ENCODE measurements at regions not wholly inside any gene's neighbourhood (a gene's known extent, or its start where the extent isn't known, plus 50 kb on each side); places are given as distances from the start of the nearest gene placed in this dataset.

DNA sequence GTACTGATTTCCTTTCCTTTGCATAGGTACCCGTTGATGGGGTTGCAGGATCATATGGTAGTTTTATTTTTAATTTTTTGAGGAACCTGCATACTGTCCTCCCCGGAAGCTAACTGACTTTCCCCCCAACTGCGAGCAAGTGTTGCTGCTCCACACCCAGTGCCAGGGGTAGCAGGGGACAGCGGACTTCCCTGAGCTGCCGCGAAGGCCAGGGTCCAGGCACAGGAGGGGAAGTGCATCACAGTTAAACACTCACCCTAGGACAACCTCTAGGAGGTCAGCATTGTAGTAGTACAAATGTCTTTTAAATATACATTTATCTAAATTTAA, 201.7 kb downstream of the NPIPB11 start:
- ChIA-PET POLR2A (ENCODE audit: unreplicated experiment) (no interaction called here), CTCF (no interaction called here)
- intact Hi-C loops (cut with micrococcal nuclease), result no loop called here
- H2AK9ac ChIP-seq (replicated peaks; ENCODE audit: low read depth, low read length, poor library complexity), result no peak overlapping the region
- no peak overlapping the region for H3K27ac ChIP-seq (ENCODE audit: insufficient read depth, low read length)
- H3K23ac ChIP-seq (ENCODE audit: low read depth, low read length), result no peak overlapping the region
- 0 out of 2 replicates have a peak, but pooled peaks cover 1% of the 10 kb centered on the region for H3K36me3 ChIP-seq (ENCODE audit: control insufficient read depth, insufficient read depth, low read length)
- no peak overlapping the region for H3K14ac ChIP-seq (replicated peaks; ENCODE audit: low read depth, low read length)
- no peak overlapping the region for H2BK5ac ChIP-seq (ENCODE audit: low read depth, low read length, poor library complexity, severe bottlenecking)
- no peaks in the 10 kb centered on the region for H3K9me1 ChIP-seq (ENCODE audit: insufficient read depth, low read length)
- in situ Hi-C loops (cut with MboI; ENCODE audit: low sequenced_read_pairs), result no loop called here
- no peak overlapping the region; the same call in 1 of the 2 replicates for H4K5ac ChIP-seq (ENCODE audit: low read depth, low read length)
- H3K56ac ChIP-seq (ENCODE audit: extremely low read depth, insufficient read depth, low read length), result no peak overlapping the region
- 100% methylated on average over 1 of the region's 6 CpGs; no CpG with 5 or more reads in 1 of the 2 experiments for WGBS, 2 experiments (ENCODE audit: extremely low coverage in 2 of 2, insufficient read length in 1 of 2)
- peak overlapping the region; percentile 84 for H2AK5ac ChIP-seq (ENCODE audit: low read depth, low read length)
- H3K4me2 ChIP-seq (ENCODE audit: low read depth, low read length), result no peak overlapping the region
- no peaks in the 10 kb centered on the region for H3K27me3 ChIP-seq (ENCODE audit: control insufficient read depth, insufficient read depth, low read length)
- no peak for TF ChIP-seq CEBPB (IDR thresholded peaks at IDR 0.05; ENCODE audit: low read depth, low read length)
- no peak for TF ChIP-seq POLR2A (IDR thresholded peaks at IDR 0.05; ENCODE audit: low read depth, low read length)
- TF ChIP-seq MXI1 (IDR thresholded peaks at IDR 0.05; ENCODE audit: borderline replicate concordance, low read depth, low read length), result no peak
- no peak for TF ChIP-seq NFE2L2 (IDR thresholded peaks at IDR 0.05; ENCODE audit: low read depth, low read length)
- no peak for TF ChIP-seq RFX5 (IDR thresholded peaks at IDR 0.05; ENCODE audit: low read depth, low read length)
- TF ChIP-seq CHD1 (IDR thresholded peaks at IDR 0.05; ENCODE audit: low read depth, low read length), result no peak
- TF ChIP-seq MAZ (IDR thresholded peaks at IDR 0.05; ENCODE audit: borderline replicate concordance, low read depth, low read length), result no peak
- no peak for TF ChIP-seq FOS (IDR thresholded peaks at IDR 0.05; ENCODE audit: low read depth, low read length)
- TF ChIP-seq RAD21 (IDR thresholded peaks at IDR 0.05; ENCODE audit: low read length), result no peak
- TF ChIP-seq, protein P1, sequence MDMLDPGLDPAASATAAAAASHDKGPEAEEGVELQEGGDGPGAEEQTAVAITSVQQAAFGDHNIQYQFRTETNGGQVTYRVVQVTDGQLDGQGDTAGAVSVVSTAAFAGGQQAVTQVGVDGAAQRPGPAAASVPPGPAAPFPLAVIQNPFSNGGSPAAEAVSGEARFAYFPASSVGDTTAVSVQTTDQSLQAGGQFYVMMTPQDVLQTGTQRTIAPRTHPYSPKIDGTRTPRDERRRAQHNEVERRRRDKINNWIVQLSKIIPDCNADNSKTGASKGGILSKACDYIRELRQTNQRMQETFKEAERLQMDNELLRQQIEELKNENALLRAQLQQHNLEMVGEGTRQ (IDR thresholded peaks at IDR 0.05; ENCODE audit: low read depth, low read length), result no peak
- no peak for TF ChIP-seq RCOR1 (IDR thresholded peaks at IDR 0.05; ENCODE audit: insufficient replicate concordance, low read length)
- TF ChIP-seq, protein P2, sequence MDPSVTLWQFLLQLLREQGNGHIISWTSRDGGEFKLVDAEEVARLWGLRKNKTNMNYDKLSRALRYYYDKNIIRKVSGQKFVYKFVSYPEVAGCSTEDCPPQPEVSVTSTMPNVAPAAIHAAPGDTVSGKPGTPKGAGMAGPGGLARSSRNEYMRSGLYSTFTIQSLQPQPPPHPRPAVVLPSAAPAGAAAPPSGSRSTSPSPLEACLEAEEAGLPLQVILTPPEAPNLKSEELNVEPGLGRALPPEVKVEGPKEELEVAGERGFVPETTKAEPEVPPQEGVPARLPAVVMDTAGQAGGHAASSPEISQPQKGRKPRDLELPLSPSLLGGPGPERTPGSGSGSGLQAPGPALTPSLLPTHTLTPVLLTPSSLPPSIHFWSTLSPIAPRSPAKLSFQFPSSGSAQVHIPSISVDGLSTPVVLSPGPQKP (IDR thresholded peaks at IDR 0.05; ENCODE audit: borderline replicate concordance, low read depth, low read length), result no peak
- TF ChIP-seq SMC3 (IDR thresholded peaks at IDR 0.05; ENCODE audit: low read depth, low read length), result no peak
- TF ChIP-seq BHLHE40 (IDR thresholded peaks at IDR 0.05; ENCODE audit: low read depth, low read length), result no peak
- TF ChIP-seq, protein P3, sequence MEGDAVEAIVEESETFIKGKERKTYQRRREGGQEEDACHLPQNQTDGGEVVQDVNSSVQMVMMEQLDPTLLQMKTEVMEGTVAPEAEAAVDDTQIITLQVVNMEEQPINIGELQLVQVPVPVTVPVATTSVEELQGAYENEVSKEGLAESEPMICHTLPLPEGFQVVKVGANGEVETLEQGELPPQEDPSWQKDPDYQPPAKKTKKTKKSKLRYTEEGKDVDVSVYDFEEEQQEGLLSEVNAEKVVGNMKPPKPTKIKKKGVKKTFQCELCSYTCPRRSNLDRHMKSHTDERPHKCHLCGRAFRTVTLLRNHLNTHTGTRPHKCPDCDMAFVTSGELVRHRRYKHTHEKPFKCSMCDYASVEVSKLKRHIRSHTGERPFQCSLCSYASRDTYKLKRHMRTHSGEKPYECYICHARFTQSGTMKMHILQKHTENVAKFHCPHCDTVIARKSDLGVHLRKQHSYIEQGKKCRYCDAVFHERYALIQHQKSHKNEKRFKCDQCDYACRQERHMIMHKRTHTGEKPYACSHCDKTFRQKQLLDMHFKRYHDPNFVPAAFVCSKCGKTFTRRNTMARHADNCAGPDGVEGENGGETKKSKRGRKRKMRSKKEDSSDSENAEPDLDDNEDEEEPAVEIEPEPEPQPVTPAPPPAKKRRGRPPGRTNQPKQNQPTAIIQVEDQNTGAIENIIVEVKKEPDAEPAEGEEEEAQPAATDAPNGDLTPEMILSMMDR (conservative IDR thresholded peaks at IDR 0.05; ENCODE audit: low read depth, low read length), result no peak
- H2BK20ac ChIP-seq (ENCODE audit: low read depth, low read length), result no peak overlapping the region; the same call in 1 of the 2 replicates
- H3K9ac ChIP-seq (ENCODE audit: low read depth, low read length), result no peak overlapping the region
- no peaks in the 10 kb centered on the region for H4K20me1 ChIP-seq (ENCODE audit: insufficient read depth, low read length)
- H2AFZ ChIP-seq (replicated peaks; ENCODE audit: low read length, poor library complexity), result no peak overlapping the region
- H3K4me1 ChIP-seq (ENCODE audit: control insufficient read depth, insufficient read depth, low read length), result peaks cover 25% of the 10 kb centered on the region
- no peak for DNase-seq
- peak overlapping the region; percentile 58; the same call in 1 of the 2 replicates for H4K91ac ChIP-seq (ENCODE audit: insufficient read depth, low read depth, low read length)
- ATAC-seq (ENCODE audit: low read depth), result no peak
- H3K4me3 ChIP-seq (ENCODE audit: insufficient read depth, low read depth, low read length), result no peak overlapping the region
- H2BK120ac ChIP-seq (ENCODE audit: low read depth, low read length), result no peak overlapping the region
- peak overlapping the region; percentile 72; the same call in 1 of the 2 replicates for H3K18ac ChIP-seq (ENCODE audit: low read depth, low read length)
- H3K79me1 ChIP-seq (ENCODE audit: low read depth in 1 of 2, low read length in 2 of 2), result no peaks in the 10 kb centered on the region; a peak in 1 of 4 replicates
- no TSS peak for BruUV-seq (replicated peaks)
- peak overlapping the region in 1 of 2 experiments; percentile 44; a peak in 1 of 4 replicates for H4K8ac ChIP-seq (ENCODE audit: low read depth in 2 of 2, low read length in 2 of 2)
- H3K9me3 ChIP-seq (ENCODE audit: control insufficient read depth, insufficient read depth, low read length), result peaks cover 5% of the 10 kb centered on the region
- no peak overlapping the region for H3K4ac ChIP-seq (ENCODE audit: low read depth, low read length)
- dilution Hi-C loops (cut with HindIII; ENCODE audit: low sequenced_read_pairs, unreplicated experiment), result no loop called here
- H2BK15ac ChIP-seq (ENCODE audit: low read depth, low read length), result no peak overlapping the region

All from IMR-90 (cell line).